Heart right ventricle (tissue), 16 donors: ENCODE measurements at regions not wholly inside any gene's neighbourhood (a gene's known extent, or its start where the extent isn't known, plus 50 kb on each side); places are given as distances from the start of the nearest gene placed in this dataset.

Experiments used
- ATAC-seq, 8 donors: fragments of 200-7000 bp; cut with Tn5 transposase; one replicate each; pipeline ENCODE4 v1.9.1; 2020; ENCODE audit warnings: mild to moderate bottlenecking in 8 of 8, moderate library complexity in 8 of 8, moderate number of reproducible peaks in 1 of 8
- DNase-seq, 2 donors: peaks; one replicate each; pipeline ENCODE4 v3.0.0-alpha.2; 2020
- H3K27ac ChIP-seq, 10 donors: fragments of 200-600 bp; sonication (generic) in 2 of 10; one replicate each; pipeline versions ENCODE4 v1.5.0 to v1.8.0; 2020 to 2022; ENCODE audit warnings: mild to moderate bottlenecking in 3 of 10
- H3K27me3 ChIP-seq, 7 donors: fragments of 200-600 bp; one replicate each; pipeline ENCODE4 v1.8.0; 2021 to 2022; ENCODE audit warnings: mild to moderate bottlenecking in 2 of 7
- H3K36me3 ChIP-seq, 9 donors: fragments of 200-600 bp; sonication (generic) in 1 of 9; one replicate each; pipeline versions ENCODE4 v1.5.0 to v1.8.0; 2020 to 2022; ENCODE audit warnings: mild to moderate bottlenecking in 2 of 9
- H3K4me1 ChIP-seq, 9 donors: fragments of 200-600 bp; sonication (generic) in 1 of 9; one replicate each; pipeline versions ENCODE4 v1.5.0 to v1.8.0; 2020 to 2022; ENCODE audit warnings: mild to moderate bottlenecking in 4 of 9
- H3K4me3 ChIP-seq, 10 donors: fragments of 200-600 bp; sonication (generic) in 2 of 10; one replicate each; pipeline versions ENCODE4 v1.5.0 to v1.8.0; 2020 to 2022; ENCODE audit warnings: mild to moderate bottlenecking in 7 of 10, moderate library complexity in 2 of 10
- H3K9me3 ChIP-seq, 11 donors: fragments of 200-600 bp in 10 of 11; sonication (generic) in 2 of 11; one replicate each; pipeline versions ENCODE4 v1.5.0 to v1.8.0; 2013 to 2022; ENCODE audit warnings: mild to moderate bottlenecking in 2 of 11, control low read depth in 1 of 11, moderate library complexity in 1 of 11
- WGBS, 2 donors: extraction: QIAGEN DNeasy Blood & Tissue Kit; methylation state at CpG; one replicate each; pipeline ENCODE4 v1.1.7; 2013; ENCODE audit warnings: inconsistent platforms in 1 of 2; 5-methylcytosine and 5-hydroxymethylcytosine counted together
- intact Hi-C, 10 donors: fragments of 100-400 bp; cut with DNase I; formaldehyde crosslinking; loops; one replicate each; pipeline versions ENCODE4 v1.11.1 to v1.14.2; 2022
- TF ChIP-seq, protein P1 (sequence below), 9 donors: fragments of 200-600 bp; sonication (generic) in 2 of 9; IDR thresholded peaks; one replicate each; pipeline versions ENCODE4 v1.5.0 to v1.8.0; 2021 to 2022; ENCODE audit warnings: antibody characterized with exemption in 9 of 9, mild to moderate bottlenecking in 5 of 9, moderate library complexity in 1 of 9
- donor health status: Arrhythmogenic right ventricular cardiomyopathy.
- donor health status: ischemic (EF 13 %, LVEDD 7.1; RV severe dilation, severe dysfunction).
- donor health status: healthy with polysubstance abuse.
- donor health status: DM: no; HTN: yes; CAD: no.
- donor health status: DM: no; HTN: no; CAD: no.
- donor health status: ischemic (EF 25% LVEDD 6.9; RV normal size, moderate dysfunction).
- donor health status: ischemic (EF 25% LVEDD 5.7; RV mildly dilated, moderate dysfunction).
- donor health status: healthy.
- donor health status: DM: yes; HTN: yes; CAD: no.
- donor health status: Ischemic cardiomyopathy.
- donor health status: ischemic (EF 35%, LVEDD 5.7; RV mildly dilated, moderate dysfunction).
- donor health status: nonischemic (EF 11% LVEDD 7.7; RV severe dilation, severe dysfunction).
- donor health status: DM: yes; HTN: yes; CAD: no.
- donor health status: PGD.
- donor health status: ischemic (EF 29% LVEDD 5.4; RV normal size, mild dysfunction).
- donor health status: nonischemic (EF 23%, LVEDD 6.1; RV moderate dilation, normal function).

DNA sequence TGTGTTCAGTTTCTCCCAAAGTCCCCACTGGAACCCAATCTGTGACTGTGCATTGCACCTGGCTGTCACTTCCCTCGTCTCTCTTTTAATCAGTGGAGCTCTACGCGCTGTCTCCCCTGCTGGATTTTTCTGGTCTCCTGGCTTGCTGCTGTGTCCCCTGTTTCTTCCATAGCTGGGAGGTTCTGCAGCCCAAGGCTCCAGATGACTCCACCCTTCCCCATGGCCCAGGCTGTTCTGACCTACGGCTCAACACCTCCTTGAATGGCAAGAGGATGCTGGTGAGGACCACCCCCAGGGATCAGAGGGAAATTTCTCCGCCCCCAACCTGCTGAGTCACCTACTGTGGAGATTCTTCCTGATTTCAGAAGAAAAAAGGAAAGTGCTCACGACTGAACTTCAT, 961.4 kb upstream of the ZNF722 start:
- DNase-seq = no peak
- Histone ChIP-seq H3K4me3 (no peak overlapping the region), H3K9me3 (peaks cover 0 to 91% (median 0%) of the 10 kb centered on the region in 11 donors), H3K27me3 (no peaks in the 10 kb centered on the region), H3K4me1 (no peaks in the 10 kb centered on the region), H3K36me3 (no peaks in the 10 kb centered on the region), H3K27ac (no peak overlapping the region)
- intact Hi-C loops = no loop called here
- WGBS, 2 donors = 56 to 58% methylated on average over 6 of the region's 6 CpGs
- ATAC-seq = no peak
- TF ChIP-seq, protein P1, sequence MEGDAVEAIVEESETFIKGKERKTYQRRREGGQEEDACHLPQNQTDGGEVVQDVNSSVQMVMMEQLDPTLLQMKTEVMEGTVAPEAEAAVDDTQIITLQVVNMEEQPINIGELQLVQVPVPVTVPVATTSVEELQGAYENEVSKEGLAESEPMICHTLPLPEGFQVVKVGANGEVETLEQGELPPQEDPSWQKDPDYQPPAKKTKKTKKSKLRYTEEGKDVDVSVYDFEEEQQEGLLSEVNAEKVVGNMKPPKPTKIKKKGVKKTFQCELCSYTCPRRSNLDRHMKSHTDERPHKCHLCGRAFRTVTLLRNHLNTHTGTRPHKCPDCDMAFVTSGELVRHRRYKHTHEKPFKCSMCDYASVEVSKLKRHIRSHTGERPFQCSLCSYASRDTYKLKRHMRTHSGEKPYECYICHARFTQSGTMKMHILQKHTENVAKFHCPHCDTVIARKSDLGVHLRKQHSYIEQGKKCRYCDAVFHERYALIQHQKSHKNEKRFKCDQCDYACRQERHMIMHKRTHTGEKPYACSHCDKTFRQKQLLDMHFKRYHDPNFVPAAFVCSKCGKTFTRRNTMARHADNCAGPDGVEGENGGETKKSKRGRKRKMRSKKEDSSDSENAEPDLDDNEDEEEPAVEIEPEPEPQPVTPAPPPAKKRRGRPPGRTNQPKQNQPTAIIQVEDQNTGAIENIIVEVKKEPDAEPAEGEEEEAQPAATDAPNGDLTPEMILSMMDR (IDR thresholded peaks at IDR 0.05) = no peak

DNA sequence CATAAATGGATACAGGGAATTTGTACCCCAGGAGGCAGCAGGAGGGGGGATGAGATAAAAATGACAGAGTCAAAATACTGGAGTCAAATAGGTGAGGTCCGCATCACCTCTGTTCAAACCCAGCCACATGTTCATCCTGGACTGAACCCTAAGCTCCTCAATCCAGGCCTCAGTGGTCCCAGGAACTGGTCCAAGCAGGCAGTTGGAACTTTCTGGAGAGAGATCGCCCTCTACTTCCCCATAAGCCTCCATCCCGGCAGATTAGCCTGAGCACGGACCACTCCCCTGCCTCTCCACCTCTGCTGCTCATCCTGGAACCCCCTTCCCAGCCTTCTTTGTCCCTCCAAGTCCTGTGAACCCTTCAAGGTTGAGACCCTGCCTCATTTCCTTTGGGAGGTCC, 959.7 kb upstream of the ZNF722 start:
- 81 to 82% methylated on average over 4 of the region's 4 CpGs for WGBS, 2 donors
- Histone ChIP-seq H3K4me3 (no peak overlapping the region), H3K9me3 (peaks cover 0 to 86% (median 0%) of the 10 kb centered on the region in 11 donors), H3K36me3 (no peaks in the 10 kb centered on the region), H3K27me3 (no peaks in the 10 kb centered on the region), H3K4me1 (no peaks in the 10 kb centered on the region), H3K27ac (no peak overlapping the region)
- TF ChIP-seq, protein P1 (IDR thresholded peaks at IDR 0.05) = no peak
- intact Hi-C loops = loop anchor here in 1 of 10 donors (2.0 kb wide), 1 partner anchor 16 kb away; no protein-coding TSS in a partner anchor
- DNase-seq (no peak), ATAC-seq (no peak)

DNA sequence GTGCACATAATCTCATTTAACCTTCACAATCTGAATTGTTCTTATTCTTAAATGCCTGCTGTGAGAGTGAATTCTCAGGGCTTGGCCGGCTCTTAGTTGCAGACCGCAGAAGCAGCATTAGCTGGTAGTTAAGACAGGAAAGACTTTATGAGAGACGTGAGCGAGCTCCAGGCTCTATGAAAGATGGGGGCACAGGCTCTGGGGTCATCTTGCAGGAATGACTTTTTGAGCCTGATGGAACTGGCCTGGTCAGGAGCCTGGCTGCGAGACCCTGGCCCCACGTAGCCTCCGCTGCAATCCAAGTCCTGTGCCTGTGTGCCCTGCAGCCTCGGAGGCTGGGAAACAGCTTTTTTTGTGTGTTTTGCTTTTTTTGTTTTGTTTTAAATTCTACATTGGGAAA, 958.8 kb upstream of the ZNF722 start:
- intact Hi-C loops = loop anchor here in 1 of 10 donors (2.0 kb wide), 1 partner anchor 17 kb away; no protein-coding TSS in a partner anchor
- H3K4me1 ChIP-seq = no peaks in the 10 kb centered on the region
- DNase-seq (no peak), ATAC-seq (no peak)
- no peak overlapping the region for H3K27ac ChIP-seq
- TF ChIP-seq, protein P1 (IDR thresholded peaks at IDR 0.05) = no peak
- peaks cover 0 to 85% (median 0%) of the 10 kb centered on the region in 11 donors for H3K9me3 ChIP-seq
- no peaks in the 10 kb centered on the region for H3K27me3 ChIP-seq
- no peak overlapping the region for H3K4me3 ChIP-seq
- no peaks in the 10 kb centered on the region for H3K36me3 ChIP-seq
- WGBS, 2 donors = 80 to 85% methylated on average over 8 of the region's 8 CpGs

DNA sequence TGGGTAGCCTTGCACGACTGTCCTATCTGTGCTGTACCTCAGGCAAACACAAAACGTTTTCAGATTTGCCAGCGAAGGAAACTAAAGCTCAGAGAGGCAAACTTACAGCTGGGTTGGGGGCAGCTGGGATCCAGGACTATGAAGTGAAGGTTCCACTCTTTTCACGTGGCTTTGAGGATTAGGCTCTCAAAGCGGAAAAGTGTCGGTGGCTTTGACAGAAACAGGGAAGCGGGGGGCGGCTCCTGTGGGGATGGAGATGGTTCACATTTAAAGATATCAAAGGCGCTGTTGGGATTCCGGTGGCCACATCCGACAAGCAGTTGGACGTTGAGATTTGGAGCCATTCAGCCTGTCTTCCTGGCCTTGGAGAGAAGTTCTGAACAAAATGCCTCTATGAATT, 958.3 kb upstream of the ZNF722 start:
- ATAC-seq = no peak
- peaks cover 0 to 85% (median 0%) of the 10 kb centered on the region in 11 donors for H3K9me3 ChIP-seq
- no peaks in the 10 kb centered on the region for H3K27me3 ChIP-seq
- TF ChIP-seq, protein P1 (IDR thresholded peaks at IDR 0.05) = no peak
- 73 to 74% methylated on average over 12 of the region's 12 CpGs for WGBS, 2 donors
- no peak overlapping the region for H3K4me3 ChIP-seq
- no peaks in the 10 kb centered on the region for H3K36me3 ChIP-seq
- DNase-seq = no peak
- intact Hi-C loops = no loop called here
- H3K27ac ChIP-seq = no peak overlapping the region
- no peaks in the 10 kb centered on the region for H3K4me1 ChIP-seq
